ENCODE measurements at regions not wholly inside any gene's neighbourhood (a gene's known extent, or its start where the extent isn't known, plus 50 kb on each side); places are given as distances from the start of the nearest gene placed in this dataset.

DNA sequence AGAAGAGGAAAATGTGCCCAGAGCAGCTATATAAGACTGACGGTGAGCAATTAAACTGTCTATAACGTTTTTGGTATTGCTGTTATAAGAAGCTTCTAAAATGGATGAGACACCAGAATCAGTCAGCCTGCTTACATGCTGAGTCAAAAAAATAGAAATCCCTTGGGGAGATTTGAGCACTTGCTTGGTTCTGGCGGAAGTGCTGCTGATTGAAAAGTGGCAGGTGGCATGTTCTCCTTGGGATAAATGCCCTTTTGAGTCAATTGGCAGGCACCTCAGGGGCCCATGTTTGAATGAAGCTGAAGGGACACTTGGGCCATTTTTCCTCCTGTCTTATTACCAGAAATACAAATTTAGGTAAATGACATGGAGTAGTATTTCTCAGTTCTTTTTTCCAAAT, 148.7 kb downstream of the PTCHD1 start:
- TF ChIP-seq PPARA (CRISPR knock-in tag; IDR thresholded peaks at IDR 0.05; ENCODE audit: borderline replicate concordance) (no peak), TCF4 (CRISPR knock-in tag; IDR thresholded peaks at IDR 0.05; ENCODE audit: borderline replicate concordance) (no peak), CSDC2 (CRISPR knock-in tag; IDR thresholded peaks at IDR 0.05) (no peak), ZFP3 (CRISPR knock-in tag; IDR thresholded peaks at IDR 0.05) (no peak), ESRRG (CRISPR knock-in tag; IDR thresholded peaks at IDR 0.05) (no peak), ZNF70 (CRISPR knock-in tag; IDR thresholded peaks at IDR 0.05) (no peak), ISL1 (CRISPR knock-in tag; IDR thresholded peaks at IDR 0.05) (no peak), ZNF8 (CRISPR knock-in tag; IDR thresholded peaks at IDR 0.05) (no peak), SNAI2 (CRISPR knock-in tag; IDR thresholded peaks at IDR 0.05) (no peak), BACH2 (CRISPR knock-in tag; IDR thresholded peaks at IDR 0.05; ENCODE audit: borderline replicate concordance) (no peak), OSR1 (CRISPR knock-in tag; IDR thresholded peaks at IDR 0.05) (no peak)
- TF ChIP-seq, protein P1, sequence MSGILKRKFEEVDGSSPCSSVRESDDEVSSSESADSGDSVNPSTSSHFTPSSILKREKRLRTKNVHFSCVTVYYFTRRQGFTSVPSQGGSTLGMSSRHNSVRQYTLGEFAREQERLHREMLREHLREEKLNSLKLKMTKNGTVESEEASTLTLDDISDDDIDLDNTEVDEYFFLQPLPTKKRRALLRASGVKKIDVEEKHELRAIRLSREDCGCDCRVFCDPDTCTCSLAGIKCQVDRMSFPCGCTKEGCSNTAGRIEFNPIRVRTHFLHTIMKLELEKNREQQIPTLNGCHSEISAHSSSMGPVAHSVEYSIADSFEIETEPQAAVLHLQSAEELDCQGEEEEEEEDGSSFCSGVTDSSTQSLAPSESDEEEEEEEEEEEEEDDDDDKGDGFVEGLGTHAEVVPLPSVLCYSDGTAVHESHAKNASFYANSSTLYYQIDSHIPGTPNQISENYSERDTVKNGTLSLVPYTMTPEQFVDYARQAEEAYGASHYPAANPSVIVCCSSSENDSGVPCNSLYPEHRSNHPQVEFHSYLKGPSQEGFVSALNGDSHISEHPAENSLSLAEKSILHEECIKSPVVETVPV (CRISPR knock-in tag; IDR thresholded peaks at IDR 0.05) = no peak
- TF ChIP-seq, protein P2, sequence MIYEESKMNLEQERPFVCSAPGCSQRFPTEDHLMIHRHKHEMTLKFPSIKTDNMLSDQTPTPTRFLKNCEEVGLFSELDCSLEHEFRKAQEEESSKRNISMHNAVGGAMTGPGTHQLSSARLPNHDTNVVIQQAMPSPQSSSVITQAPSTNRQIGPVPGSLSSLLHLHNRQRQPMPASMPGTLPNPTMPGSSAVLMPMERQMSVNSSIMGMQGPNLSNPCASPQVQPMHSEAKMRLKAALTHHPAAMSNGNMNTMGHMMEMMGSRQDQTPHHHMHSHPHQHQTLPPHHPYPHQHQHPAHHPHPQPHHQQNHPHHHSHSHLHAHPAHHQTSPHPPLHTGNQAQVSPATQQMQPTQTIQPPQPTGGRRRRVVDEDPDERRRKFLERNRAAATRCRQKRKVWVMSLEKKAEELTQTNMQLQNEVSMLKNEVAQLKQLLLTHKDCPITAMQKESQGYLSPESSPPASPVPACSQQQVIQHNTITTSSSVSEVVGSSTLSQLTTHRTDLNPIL (CRISPR knock-in tag; IDR thresholded peaks at IDR 0.05; ENCODE audit: low read depth) = no peak
- TF ChIP-seq, protein P3, sequence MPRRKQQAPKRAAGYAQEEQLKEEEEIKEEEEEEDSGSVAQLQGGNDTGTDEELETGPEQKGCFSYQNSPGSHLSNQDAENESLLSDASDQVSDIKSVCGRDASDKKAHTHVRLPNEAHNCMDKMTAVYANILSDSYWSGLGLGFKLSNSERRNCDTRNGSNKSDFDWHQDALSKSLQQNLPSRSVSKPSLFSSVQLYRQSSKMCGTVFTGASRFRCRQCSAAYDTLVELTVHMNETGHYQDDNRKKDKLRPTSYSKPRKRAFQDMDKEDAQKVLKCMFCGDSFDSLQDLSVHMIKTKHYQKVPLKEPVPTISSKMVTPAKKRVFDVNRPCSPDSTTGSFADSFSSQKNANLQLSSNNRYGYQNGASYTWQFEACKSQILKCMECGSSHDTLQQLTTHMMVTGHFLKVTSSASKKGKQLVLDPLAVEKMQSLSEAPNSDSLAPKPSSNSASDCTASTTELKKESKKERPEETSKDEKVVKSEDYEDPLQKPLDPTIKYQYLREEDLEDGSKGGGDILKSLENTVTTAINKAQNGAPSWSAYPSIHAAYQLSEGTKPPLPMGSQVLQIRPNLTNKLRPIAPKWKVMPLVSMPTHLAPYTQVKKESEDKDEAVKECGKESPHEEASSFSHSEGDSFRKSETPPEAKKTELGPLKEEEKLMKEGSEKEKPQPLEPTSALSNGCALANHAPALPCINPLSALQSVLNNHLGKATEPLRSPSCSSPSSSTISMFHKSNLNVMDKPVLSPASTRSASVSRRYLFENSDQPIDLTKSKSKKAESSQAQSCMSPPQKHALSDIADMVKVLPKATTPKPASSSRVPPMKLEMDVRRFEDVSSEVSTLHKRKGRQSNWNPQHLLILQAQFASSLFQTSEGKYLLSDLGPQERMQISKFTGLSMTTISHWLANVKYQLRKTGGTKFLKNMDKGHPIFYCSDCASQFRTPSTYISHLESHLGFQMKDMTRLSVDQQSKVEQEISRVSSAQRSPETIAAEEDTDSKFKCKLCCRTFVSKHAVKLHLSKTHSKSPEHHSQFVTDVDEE (CRISPR knock-in tag; IDR thresholded peaks at IDR 0.05) = no peak
- TF ChIP-seq, protein P4, sequence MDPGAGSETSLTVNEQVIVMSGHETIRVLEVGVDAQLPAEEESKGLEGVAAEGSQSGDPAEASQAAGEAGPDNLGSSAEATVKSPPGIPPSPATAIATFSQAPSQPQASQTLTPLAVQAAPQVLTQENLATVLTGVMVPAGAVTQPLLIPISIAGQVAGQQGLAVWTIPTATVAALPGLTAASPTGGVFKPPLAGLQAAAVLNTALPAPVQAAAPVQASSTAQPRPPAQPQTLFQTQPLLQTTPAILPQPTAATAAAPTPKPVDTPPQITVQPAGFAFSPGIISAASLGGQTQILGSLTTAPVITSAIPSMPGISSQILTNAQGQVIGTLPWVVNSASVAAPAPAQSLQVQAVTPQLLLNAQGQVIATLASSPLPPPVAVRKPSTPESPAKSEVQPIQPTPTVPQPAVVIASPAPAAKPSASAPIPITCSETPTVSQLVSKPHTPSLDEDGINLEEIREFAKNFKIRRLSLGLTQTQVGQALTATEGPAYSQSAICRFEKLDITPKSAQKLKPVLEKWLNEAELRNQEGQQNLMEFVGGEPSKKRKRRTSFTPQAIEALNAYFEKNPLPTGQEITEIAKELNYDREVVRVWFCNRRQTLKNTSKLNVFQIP (CRISPR knock-in tag; IDR thresholded peaks at IDR 0.05; ENCODE audit: borderline replicate concordance, low read depth) = no peak
- TF ChIP-seq, protein P5, sequence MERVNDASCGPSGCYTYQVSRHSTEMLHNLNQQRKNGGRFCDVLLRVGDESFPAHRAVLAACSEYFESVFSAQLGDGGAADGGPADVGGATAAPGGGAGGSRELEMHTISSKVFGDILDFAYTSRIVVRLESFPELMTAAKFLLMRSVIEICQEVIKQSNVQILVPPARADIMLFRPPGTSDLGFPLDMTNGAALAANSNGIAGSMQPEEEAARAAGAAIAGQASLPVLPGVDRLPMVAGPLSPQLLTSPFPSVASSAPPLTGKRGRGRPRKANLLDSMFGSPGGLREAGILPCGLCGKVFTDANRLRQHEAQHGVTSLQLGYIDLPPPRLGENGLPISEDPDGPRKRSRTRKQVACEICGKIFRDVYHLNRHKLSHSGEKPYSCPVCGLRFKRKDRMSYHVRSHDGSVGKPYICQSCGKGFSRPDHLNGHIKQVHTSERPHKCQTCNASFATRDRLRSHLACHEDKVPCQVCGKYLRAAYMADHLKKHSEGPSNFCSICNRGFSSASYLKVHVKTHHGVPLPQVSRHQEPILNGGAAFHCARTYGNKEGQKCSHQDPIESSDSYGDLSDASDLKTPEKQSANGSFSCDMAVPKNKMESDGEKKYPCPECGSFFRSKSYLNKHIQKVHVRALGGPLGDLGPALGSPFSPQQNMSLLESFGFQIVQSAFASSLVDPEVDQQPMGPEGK (CRISPR knock-in tag; IDR thresholded peaks at IDR 0.05; ENCODE audit: borderline replicate concordance) = no peak
- no peak for ATAC-seq

DNA sequence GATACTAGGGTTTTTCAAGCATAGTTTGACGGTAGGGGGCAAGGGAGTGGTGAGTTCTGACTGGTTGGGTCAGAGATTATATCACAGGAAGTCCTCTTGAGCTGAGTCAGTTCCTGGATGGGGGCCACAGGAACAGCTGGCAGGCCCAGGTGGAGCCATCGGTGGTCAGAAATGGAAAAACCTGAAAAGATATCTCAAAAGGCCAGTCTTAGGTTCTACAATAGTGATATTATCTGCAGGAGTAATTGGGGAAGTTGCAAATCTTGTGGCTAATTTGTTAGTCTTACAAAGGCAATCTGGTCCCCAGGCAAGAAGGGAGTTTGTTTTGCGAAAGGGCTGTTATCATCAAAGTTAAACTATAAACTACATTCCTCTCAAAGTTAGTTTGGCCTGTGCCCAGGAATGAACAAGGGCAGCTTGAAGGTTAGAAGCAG, 159.3 kb downstream of the PTCHD1 start:
- ATAC-seq = no peak
- TF ChIP-seq ARNTL (CRISPR knock-in tag; IDR thresholded peaks at IDR 0.05; ENCODE audit: borderline replicate concordance, low read depth) = no peak
- TF ChIP-seq GLIS3 (CRISPR knock-in tag; IDR thresholded peaks at IDR 0.05) = no peak

DNA sequence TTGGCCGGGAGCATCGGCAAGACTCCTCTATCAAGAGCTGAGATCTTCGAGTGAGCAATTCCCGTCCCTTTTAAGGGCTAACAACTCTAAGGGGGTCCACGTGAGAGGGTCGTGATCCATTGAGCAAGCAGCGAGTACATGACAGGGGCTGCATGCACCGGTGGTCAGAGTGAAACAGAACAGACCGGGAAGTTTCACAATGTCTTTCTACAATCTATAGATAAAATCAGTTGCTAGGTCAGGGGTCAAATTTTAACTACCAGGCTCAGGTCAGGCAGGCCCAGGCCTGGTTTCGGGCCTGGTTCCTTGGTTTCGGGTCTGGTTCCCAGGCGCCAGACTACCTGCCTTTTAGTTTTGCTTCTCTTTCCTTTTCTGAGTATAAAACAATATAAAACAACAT, 160.1 kb downstream of the PTCHD1 start:
- TF ChIP-seq OSR1 (CRISPR knock-in tag; IDR thresholded peaks at IDR 0.05) (no peak), RARB (CRISPR knock-in tag; IDR thresholded peaks at IDR 0.05) (no peak), ZFP30 (CRISPR knock-in tag; IDR thresholded peaks at IDR 0.05) (no peak), ESRRG (CRISPR knock-in tag; IDR thresholded peaks at IDR 0.05) (no peak), BACH2 (CRISPR knock-in tag; IDR thresholded peaks at IDR 0.05; ENCODE audit: borderline replicate concordance) (no peak), SNAI2 (CRISPR knock-in tag; IDR thresholded peaks at IDR 0.05) (no peak), ZNF565 (CRISPR knock-in tag; conservative IDR thresholded peaks at IDR 0.05; ENCODE audit: low read depth) (no peak)
- TF ChIP-seq, protein P5 (CRISPR knock-in tag; IDR thresholded peaks at IDR 0.05; ENCODE audit: borderline replicate concordance) = no peak
- TF ChIP-seq, protein P1 (CRISPR knock-in tag; IDR thresholded peaks at IDR 0.05) = no peak
- TF ChIP-seq, protein P2 (CRISPR knock-in tag; IDR thresholded peaks at IDR 0.05; ENCODE audit: low read depth) = no peak

More for the DNA sequence above, 160.1 kb downstream of the PTCHD1 start:
- ATAC-seq = no peak

Data from SK-N-SH treated with all-trans-retinoic acid at 6 μM for 48 hours (cell line).